GM19238 (cell line): ENCODE measurements at regions not wholly inside any gene's neighbourhood (a gene's known extent, or its start where the extent isn't known, plus 50 kb on each side); places are given as distances from the start of the nearest gene placed in this dataset.
"Not testable (repeated sequence)": the region's sequence is repeated elsewhere in the genome, so short reads cannot be mapped to it uniquely, and the experiment has no call there.

Experiments
- DNase-seq: peaks from one replicate; pipeline ENCODE4 v3.0.0; 2011; ENCODE audit warnings: low spot score; ENCODE audit not compliant: insufficient read length

DNA sequence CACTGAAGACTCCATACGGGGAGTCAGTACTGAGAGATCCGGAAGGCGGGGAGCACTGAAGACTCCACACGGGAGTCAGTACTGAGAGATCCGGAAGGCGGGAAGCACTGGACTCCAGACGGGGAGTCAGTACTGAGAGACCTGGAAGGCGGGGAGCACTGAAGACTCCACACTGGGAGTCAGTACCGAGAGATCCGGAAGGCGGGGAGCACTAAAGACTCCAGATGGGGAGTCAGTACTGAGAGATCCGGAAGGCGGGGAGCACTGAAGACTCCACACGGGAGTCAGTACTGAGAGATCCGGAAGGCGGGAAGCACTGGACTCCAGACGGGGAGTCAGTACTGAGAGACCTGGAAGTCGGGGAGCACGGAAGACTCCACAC lies 77.2 kb downstream of the DLL1 start:
- DNase-seq, result not testable (repeated sequence)

DNA sequence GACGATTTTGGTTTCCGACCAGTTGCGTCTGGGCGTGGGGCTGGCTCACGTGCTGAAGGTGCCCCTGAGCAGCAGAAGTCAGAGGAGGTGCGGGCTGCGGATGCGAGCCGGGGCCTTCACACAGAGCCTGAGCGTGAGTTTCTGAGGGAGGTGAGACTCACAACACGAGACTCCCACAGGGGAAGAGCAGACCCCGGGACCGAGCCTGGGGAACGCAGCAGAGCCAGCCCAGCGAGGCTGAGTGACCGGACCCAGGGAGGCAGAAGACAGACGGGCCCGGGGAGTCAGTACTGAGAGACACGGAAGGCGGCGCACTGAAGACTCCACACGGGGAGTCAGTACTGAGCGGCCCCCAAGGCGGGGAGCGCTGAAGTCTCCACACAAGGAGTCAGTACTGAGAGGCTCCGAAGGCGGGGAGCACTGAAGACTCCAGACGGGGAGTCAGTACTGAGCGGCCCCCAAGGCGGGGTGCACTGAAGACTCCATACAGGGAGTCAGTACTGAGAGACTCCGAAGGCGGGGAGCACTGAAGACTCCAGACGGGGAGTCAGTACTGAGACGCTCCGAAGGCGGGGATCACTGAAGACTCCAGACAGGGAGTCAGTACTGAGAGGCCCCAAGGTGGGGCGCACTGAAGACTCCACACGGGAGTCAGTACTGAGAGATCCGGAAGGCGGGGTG lies 77.8 kb downstream of the DLL1 start:
- DNase-seq, result no peak

GRCh38 chr6:170212051-170212756 lies 78.7 kb downstream of the DLL1 start:
- no peak for DNase-seq

DNA sequence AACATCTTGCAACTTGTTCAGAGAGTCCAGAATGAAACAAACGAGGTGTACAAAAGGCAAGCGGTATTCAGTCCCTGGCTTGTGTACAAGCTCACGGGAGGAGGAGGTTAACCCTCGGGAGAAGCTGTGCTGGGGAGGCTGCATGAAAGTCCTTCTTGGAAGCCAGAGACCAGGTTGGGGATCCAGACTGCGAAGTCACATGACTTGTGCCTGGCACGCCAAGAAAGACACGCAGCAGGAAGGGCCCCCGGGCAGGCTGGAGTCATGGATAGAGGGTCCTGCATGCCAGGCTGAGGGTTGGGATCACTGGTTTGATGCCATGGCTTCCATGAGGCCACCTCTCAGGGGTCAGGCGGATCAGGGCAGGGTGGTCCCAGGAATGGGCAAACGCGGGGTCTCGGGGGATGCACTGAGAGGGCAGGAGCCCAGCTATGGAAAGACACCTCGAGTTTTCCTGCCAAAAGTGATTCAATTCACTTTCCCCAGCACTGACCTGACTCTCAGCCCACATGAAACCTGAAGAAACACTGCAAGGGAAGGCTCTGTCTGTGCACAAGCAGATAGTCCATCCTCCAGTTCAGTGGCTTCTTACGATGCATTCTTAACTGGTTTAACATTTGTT lies 79.4 kb downstream of the DLL1 start:
- DNase-seq, result no peak

- DNase-seq, result no peak
Observed at GRCh38 chr6:170210651-170211403, 80.1 kb downstream of the DLL1 start.

DNA sequence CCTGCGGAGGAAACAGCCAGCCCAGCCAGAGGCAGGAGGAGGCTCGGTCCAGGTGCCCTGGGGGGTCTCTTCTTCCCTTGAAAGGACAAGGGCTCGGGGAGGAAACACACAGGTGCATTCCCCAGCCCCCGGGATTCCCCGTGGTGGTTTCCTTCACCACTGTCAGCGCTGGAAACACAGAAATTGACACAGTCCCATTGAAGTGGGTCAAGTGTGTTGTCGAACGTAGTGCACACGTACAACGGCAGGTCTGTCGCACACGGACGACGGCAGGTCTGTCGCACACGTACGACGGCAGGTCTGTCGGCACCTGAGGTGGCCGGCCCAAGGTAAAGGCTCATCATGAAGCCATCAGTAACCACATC lies 80.9 kb downstream of the DLL1 start:
- DNase-seq, result no peak

DNA sequence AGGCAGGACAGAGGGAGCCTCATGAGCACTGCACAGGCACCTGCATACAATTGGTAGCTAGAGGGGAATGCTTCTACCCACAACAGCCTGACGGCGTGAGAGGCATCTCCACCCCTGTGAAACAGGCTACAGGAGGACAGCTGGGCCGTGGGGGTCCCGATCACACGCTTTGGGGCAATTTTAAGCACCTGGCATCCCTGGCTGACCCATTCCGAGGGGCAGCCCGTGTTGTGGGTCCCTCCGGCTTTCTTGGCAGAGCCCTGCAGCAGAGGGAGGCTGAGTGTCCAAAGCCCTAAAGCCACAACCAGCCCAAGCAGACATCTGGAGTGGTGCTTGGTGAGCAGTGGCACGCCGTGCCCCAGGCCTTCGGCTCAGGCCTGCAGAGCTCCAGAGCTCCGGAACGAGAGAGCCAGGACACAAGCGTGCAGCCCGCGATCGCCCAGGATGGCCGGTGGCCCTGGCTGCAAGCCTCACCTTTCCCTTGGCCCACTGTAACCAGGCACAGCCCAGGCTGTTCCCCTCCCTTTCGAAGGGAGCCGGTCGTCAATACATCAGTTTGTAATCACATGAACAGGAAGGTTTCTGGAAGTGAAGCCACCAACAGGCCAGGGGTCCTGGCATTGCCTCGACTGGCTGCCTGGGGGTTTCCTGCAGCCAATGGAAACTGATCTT lies 81.4 kb downstream of the DLL1 start:
- no peak for DNase-seq

GRCh38 chr6:170208651-170209353 lies 82.1 kb downstream of the DLL1 start:
- DNase-seq, result no peak

GRCh38 chr6:170208182-170208601 lies 82.7 kb downstream of the DLL1 start:
- no peak for DNase-seq

- no peak for DNase-seq
Observed at GRCh38 chr6:170207586-170208181, 83.2 kb downstream of the DLL1 start.

GRCh38 chr6:170206851-170207431 lies 83.9 kb downstream of the DLL1 start:
- no peak for DNase-seq

GRCh38 chr6:170206317-170206621 lies 84.6 kb downstream of the DLL1 start:
- no peak for DNase-seq

GRCh38 chr6:170205534-170206316 lies 85.2 kb downstream of the DLL1 start:
- DNase-seq, result no peak

- no peak for DNase-seq
Observed at GRCh38 chr6:170205126-170205525, 85.8 kb downstream of the DLL1 start.

- no peak for DNase-seq
Observed at GRCh38 chr6:170203212-170203611, 87.7 kb downstream of the DLL1 start.

DNA sequence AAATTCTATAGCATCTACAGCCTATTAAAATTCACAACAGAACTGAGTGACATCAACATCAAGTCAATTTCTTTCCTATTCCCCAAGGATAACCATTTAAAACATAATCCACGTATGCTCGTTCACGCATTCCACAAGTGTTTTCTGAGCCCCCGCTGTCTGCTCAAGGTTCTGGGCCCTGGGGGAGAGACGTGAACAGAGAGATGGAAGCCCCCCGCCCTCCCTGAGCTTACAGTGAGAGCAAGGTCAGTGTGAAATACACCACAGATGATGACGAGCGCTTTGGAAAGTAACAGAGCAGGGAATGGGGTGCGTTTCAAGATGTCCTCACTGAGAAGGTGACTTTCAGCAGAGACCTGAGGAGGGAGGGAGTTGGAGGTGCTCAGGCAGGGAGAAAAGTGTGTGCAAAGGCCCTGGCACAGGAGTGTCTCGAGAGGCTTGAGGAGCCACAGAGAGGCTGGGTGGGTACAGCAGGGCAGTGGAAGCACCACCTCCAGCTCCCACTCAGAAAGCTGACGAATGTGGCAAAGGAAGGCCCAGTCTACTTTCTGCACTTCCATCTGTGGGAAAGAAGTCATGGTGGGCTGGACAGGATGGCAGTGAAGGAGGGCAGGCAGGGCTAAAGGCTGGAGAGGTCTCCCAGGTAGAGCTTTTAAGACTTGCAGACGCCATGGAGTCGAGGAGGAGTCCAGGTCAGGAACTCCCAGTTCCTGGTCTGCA lies 88.3 kb downstream of the DLL1 start:
- DNase-seq, result no peak

GRCh38 chr6:170201361-170201760 lies 89.5 kb downstream of the DLL1 start:
- DNase-seq, result no peak

DNA sequence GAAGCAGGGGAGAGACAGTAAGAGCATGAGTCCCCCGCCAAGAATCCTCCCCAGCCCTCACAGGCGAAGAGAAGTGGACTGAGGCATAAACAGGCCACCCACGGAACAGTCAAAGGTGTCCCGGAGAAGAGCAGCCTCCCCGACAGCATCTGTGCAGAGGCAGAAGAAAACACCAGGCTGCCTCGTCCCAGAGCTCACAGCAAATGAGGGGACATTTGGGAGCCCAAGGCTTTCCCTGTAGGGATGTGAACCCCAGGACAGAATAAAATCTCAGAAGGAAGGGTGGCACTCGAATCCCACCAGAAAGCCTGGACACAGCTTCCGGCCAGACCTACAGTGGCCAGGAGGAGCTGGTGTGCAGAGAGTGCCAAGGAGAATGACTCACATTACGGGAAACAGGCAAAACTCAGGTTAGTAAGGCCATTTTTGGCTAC lies 90.4 kb downstream of the DLL1 start:
- DNase-seq, result no peak

- DNase-seq, result no peak
Observed at GRCh38 chr6:170199716-170200115, 91.2 kb downstream of the DLL1 start.
